Tibial nerve (tissue), 4 donors: ENCODE measurements at regions not wholly inside any gene's neighbourhood (a gene's known extent, or its start where the extent isn't known, plus 50 kb on each side); places are given as distances from the start of the nearest gene placed in this dataset.

Experiments
- DNase-seq, 2 donors: peaks; one replicate each; pipeline ENCODE4 v3.0.0-alpha.2; 2019; ENCODE audit warnings: low spot score in 2 of 2
- H3K27ac ChIP-seq, 4 donors: fragments of 200-600 bp; sonication (generic) in 3 of 4; one replicate each; pipeline ENCODE4 v1.5.1; 2017 to 2019; ENCODE audit warnings: mild to moderate bottlenecking in 1 of 4
- H3K27me3 ChIP-seq, 2 donors: fragments of 200-600 bp; sonication (generic) in 1 of 2; one replicate each; pipeline versions ENCODE4 v1.5.1 to v1.6.0; 2017 to 2019
- H3K36me3 ChIP-seq, 3 donors: fragments of 200-600 bp; sonication (generic); one replicate each; pipeline ENCODE4 v1.5.1; 2018 to 2019
- H3K4me1 ChIP-seq, 4 donors: fragments of 200-600 bp; sonication (generic) in 3 of 4; one replicate each; pipeline ENCODE4 v1.5.1; 2017 to 2019
- H3K4me3 ChIP-seq, 4 donors: fragments of 200-600 bp; sonication (generic) in 3 of 4; one replicate each; pipeline ENCODE4 v1.5.1; 2017 to 2019; ENCODE audit warnings: mild to moderate bottlenecking in 1 of 4, moderate library complexity in 1 of 4
- H3K9me3 ChIP-seq, 4 donors: fragments of 200-600 bp; sonication (generic) in 3 of 4; one replicate each; pipeline ENCODE4 v1.5.1; 2017 to 2019
- CTCF ChIP-seq, 5 experiments: fragments of 200-600 bp in 3 of 5; fragments of 450-650 bp in 2 of 5; sonication (generic) in 3 of 5; IDR thresholded peaks; one replicate each; pipeline ENCODE4 v1.5.1; 2016 to 2019; ENCODE audit warnings: antibody characterized with exemption in 5 of 5, mild to moderate bottlenecking in 3 of 5, moderate library complexity in 2 of 5
- EP300 ChIP-seq, 2 donors: sonication (generic); formaldehyde crosslinking; IDR thresholded peaks; one replicate each; pipeline ENCODE4 v1.6.1; 2017; ENCODE audit warnings: antibody characterized with exemption in 2 of 2, mild to moderate bottlenecking in 1 of 2
- POLR2A ChIP-seq, 2 donors: fragments of 450-650 bp; IDR thresholded peaks; one replicate each; pipeline ENCODE4 v1.6.1; 2017; ENCODE audit warnings: antibody characterized with exemption in 2 of 2, mild to moderate bottlenecking in 2 of 2, moderate library complexity in 2 of 2
- WGBS, 2 donors: methylation state at CpG; one replicate each; pipeline ENCODE4 v1.1.5; 2018; 5-methylcytosine and 5-hydroxymethylcytosine counted together

DNA sequence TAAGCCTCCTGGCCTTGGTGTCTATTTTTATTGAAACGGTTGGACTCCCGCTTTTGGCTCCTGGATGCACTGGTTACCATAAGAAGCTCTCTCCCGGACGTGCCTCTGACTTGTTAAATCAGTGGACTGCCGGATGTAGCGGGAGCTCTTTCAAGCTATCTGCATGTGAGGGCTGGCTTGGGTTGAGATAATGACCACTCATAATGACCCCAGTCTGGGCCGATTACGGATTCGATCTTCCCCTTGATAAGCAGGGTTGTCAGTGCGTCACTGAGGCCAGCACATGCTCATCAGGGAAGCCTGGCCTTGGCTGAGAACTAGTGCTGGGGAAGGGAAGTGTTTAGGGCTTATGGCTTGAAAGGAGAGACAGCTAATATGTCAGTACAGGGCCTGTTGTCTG lies 528.1 kb downstream of the CDH26 start:
- Histone ChIP-seq H3K36me3 (no peaks in the 10 kb centered on the region), H3K9me3 (no peaks in the 10 kb centered on the region), H3K27me3 (no peaks in the 10 kb centered on the region), H3K4me1 (peaks cover 0 to 19% (median 0%) of the 10 kb centered on the region in 4 donors), H3K4me3 (no peak overlapping the region), H3K27ac (no peak overlapping the region)
- WGBS, 2 donors: 85 to 95% methylated on average over 10 of the region's 10 CpGs
- DNase-seq: no peak
- TF ChIP-seq EP300 (IDR thresholded peaks at IDR 0.05): no peak
- TF ChIP-seq POLR2A (IDR thresholded peaks at IDR 0.05): no peak
- no peak for TF ChIP-seq CTCF (IDR thresholded peaks at IDR 0.05)

GRCh38 chr20:60486937-60487336 lies 528.7 kb downstream of the CDH26 start:
- 94 to 97% methylated on average over 8 of the region's 8 CpGs for WGBS, 2 donors
- Histone ChIP-seq H3K4me3 (no peak overlapping the region), H3K4me1 (peaks cover 0 to 19% (median 0%) of the 10 kb centered on the region in 4 donors), H3K27ac (no peak overlapping the region), H3K9me3 (no peaks in the 10 kb centered on the region), H3K36me3 (no peaks in the 10 kb centered on the region), H3K27me3 (no peaks in the 10 kb centered on the region)
- TF ChIP-seq EP300 (IDR thresholded peaks at IDR 0.05): no peak
- TF ChIP-seq POLR2A (IDR thresholded peaks at IDR 0.05): no peak
- TF ChIP-seq CTCF (IDR thresholded peaks at IDR 0.05): no peak
- no peak for DNase-seq

GRCh38 chr20:60490217-60491050 lies 532.2 kb downstream of the CDH26 start:
- H3K4me3 ChIP-seq: no peak overlapping the region
- DNase-seq: no peak
- no peak for TF ChIP-seq CTCF (IDR thresholded peaks at IDR 0.05)
- TF ChIP-seq POLR2A (IDR thresholded peaks at IDR 0.05): no peak
- no peak for TF ChIP-seq EP300 (IDR thresholded peaks at IDR 0.05)
- no peaks in the 10 kb centered on the region for H3K9me3 ChIP-seq
- no peaks in the 10 kb centered on the region for H3K27me3 ChIP-seq
- 68 to 70% methylated on average over 8 of the region's 8 CpGs for WGBS, 2 donors
- peaks cover 0 to 9% (median 0%) of the 10 kb centered on the region in 4 donors for H3K4me1 ChIP-seq
- H3K27ac ChIP-seq: no peak overlapping the region
- no peaks in the 10 kb centered on the region for H3K36me3 ChIP-seq

GRCh38 chr20:60491051-60491581 lies 532.9 kb downstream of the CDH26 start:
- no peaks in the 10 kb centered on the region for H3K9me3 ChIP-seq
- no peak for DNase-seq

More at GRCh38 chr20:60491051-60491581, 532.9 kb downstream of the CDH26 start:
- 34 to 35% methylated on average over 5 of the region's 5 CpGs for WGBS, 2 donors
- no peak overlapping the region for H3K4me3 ChIP-seq
- TF ChIP-seq EP300 (IDR thresholded peaks at IDR 0.05) (peak in 1 of 2 donors; percentile 47), POLR2A (IDR thresholded peaks at IDR 0.05) (no peak), CTCF (IDR thresholded peaks at IDR 0.05) (no peak)
- H3K4me1 ChIP-seq: peaks cover 0 to 9% (median 0%) of the 10 kb centered on the region in 4 donors
- no peaks in the 10 kb centered on the region for H3K36me3 ChIP-seq
- H3K27ac ChIP-seq: no peak overlapping the region
- no peaks in the 10 kb centered on the region for H3K27me3 ChIP-seq
